NT2/D1 (cell line): ENCODE measurements at regions not wholly inside any gene's neighbourhood (a gene's known extent, or its start where the extent isn't known, plus 50 kb on each side); places are given as distances from the start of the nearest gene placed in this dataset.

Source experiments
- SUZ12 ChIP-seq: IDR thresholded peaks from 2 replicates; pipeline ENCODE4 v1.6.1; 2011; ENCODE audit not compliant: insufficient read length, insufficient read depth; ENCODE audit errors: extremely low read depth
- YY1 ChIP-seq: IDR thresholded peaks from 2 replicates; pipeline ENCODE4 v1.6.1; 2011; ENCODE audit not compliant: insufficient read length, insufficient read depth

- no peak for TF ChIP-seq YY1
- no peak for TF ChIP-seq SUZ12
Observed at GRCh38 chr20:57089699-57090144, 176.7 kb downstream of the BMP7 start.
